NCI-H526 (cell line): ENCODE measurements at regions not wholly inside any gene's neighbourhood (a gene's known extent, or its start where the extent isn't known, plus 50 kb on each side); places are given as distances from the start of the nearest gene placed in this dataset.
"Not testable (repeated sequence)": the region's sequence is repeated elsewhere in the genome, so short reads cannot be mapped to it uniquely, and the experiment has no call there.

Experiments
- DNase-seq, 2 experiments: peaks; one replicate each; lab custom pipeline; 2025; lab: John Stamatoyannopoulos, UW

GRCh38 chr2:234861841-234862735 is 89.7 kb upstream of the SH3BP4 start:
- DNase-seq, result no peak

GRCh38 chr2:234859330-234859872 is 92.4 kb upstream of the SH3BP4 start:
- not testable (repeated sequence) for DNase-seq

- DNase-seq, result no peak
Observed at GRCh38 chr2:234858790-234859329, 93.0 kb upstream of the SH3BP4 start.

GRCh38 chr2:234858145-234858544 is 93.7 kb upstream of the SH3BP4 start:
- DNase-seq, result no peak

- DNase-seq, result peak; percentile 47 to 49
Observed at GRCh38 chr2:234853729-234854128, 98.1 kb upstream of the SH3BP4 start.

GRCh38 chr2:234852941-234853340 is 98.9 kb upstream of the SH3BP4 start:
- DNase-seq, result no peak

GRCh38 chr2:234852035-234852434 is 99.8 kb upstream of the SH3BP4 start:
- no peak for DNase-seq

- DNase-seq, result no peak
Observed at GRCh38 chr2:234851451-234851850, 100.4 kb upstream of the SH3BP4 start.

- DNase-seq, result no peak
Observed at GRCh38 chr2:234850818-234851217, 101.0 kb upstream of the SH3BP4 start.

- DNase-seq, result no peak
Observed at GRCh38 chr2:234849678-234850077, 102.1 kb upstream of the SH3BP4 start.

GRCh38 chr2:234848578-234848977 is 103.2 kb upstream of the SH3BP4 start:
- DNase-seq, result no peak

GRCh38 chr2:234847639-234848038 is 104.2 kb upstream of the SH3BP4 start:
- DNase-seq, result no peak

- no peak for DNase-seq
Observed at GRCh38 chr2:234847364-234847635, 104.5 kb upstream of the SH3BP4 start.

GRCh38 chr2:234846599-234847363 is 105.0 kb upstream of the SH3BP4 start:
- DNase-seq, result no peak

GRCh38 chr2:234845602-234846590 is 105.9 kb upstream of the SH3BP4 start:
- no peak for DNase-seq

GRCh38 chr2:234843411-234843810 is 108.4 kb upstream of the SH3BP4 start:
- DNase-seq, result no peak

GRCh38 chr2:234842753-234843152 is 109.1 kb upstream of the SH3BP4 start:
- no peak for DNase-seq

GRCh38 chr2:234841321-234842015 is 110.3 kb upstream of the SH3BP4 start:
- no peak for DNase-seq

- DNase-seq, result no peak
Observed at GRCh38 chr2:234840336-234840735, 111.5 kb upstream of the SH3BP4 start.

GRCh38 chr2:234839285-234839684 is 112.5 kb upstream of the SH3BP4 start:
- peak in 1 of 2 experiments; percentile 38 for DNase-seq

- DNase-seq, result no peak
Observed at GRCh38 chr2:234836271-234836670, 115.5 kb upstream of the SH3BP4 start.
